ENCODE measurements at regions not wholly inside any gene's neighbourhood (a gene's known extent, or its start where the extent isn't known, plus 50 kb on each side); places are given as distances from the start of the nearest gene placed in this dataset.

DNA sequence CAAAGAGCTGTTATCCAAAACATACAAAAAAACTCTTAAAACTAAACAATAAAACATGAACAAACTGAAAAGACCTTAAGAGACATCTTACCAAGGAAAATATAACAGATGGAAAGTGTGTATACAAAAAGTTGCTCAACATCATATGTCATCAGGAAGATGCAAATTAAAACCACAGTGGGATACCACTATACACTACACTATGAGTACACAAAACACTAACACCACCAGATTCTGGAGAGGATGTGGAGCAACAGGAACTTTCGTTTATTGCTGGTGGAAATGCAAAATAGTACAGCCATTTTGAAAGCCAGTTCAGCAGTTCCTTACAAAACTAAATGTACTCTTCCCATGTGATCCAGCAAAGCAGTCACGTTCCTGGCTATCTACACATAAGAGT is 221.4 kb downstream of the CMPK2 start:
- no peak for DNase-seq

DNA sequence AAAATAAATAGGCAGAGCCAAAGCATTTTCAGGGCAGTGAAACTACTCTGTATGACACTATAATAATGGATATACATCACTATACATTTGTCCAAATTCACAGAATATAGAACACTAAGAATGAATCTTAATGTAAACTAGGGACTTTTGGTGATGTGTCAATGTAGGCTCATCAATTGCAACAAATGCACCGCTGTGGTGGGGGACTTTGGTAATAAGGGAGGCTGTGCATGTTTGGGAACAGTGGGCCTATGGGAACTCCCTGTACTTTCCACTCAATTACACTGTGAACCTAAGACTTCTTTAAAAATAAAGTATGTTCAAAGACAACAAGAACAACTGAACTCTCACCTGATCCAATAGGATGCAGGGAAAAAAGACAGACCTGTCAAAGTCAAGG is 220.7 kb downstream of the CMPK2 start:
- no peak for DNase-seq

DNA sequence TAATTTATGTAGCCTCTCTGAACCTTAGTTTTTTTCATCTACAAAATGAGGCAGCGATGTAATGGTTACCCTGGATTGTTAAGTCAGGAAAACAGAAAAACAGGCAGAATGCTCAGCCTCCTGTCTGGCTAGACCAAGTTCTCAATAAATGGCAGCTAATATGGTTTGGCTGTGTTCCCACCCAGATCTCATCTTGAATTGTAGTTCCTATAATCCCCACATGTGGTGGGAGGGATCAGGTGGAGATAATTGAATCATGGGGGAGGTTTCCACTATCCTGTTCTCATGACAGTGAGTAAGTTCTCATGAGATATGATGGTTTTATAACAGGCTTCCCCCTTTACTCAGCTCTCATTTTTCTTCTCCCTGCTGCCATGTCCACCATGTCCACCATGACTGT is 220.0 kb downstream of the CMPK2 start:
- DNase-seq, result no peak

DNA sequence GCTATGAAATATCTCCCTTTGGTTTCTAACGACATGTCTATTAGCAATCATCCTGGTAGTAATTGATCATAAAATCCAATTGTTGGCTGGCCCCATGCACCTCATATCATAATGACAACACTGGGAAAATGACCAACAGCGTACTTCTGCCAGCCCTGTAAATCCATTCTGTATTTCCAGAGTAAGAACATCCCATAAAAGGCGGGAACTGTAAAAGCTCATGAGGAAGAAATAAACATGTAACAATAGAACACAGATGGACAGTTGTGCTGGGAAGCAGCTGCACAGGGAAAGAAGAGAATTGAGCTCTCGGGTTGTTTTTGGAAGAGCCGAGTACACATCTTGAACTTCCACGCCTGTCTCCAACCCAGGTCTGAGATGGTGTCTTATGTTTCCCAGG is 218.7 kb downstream of the CMPK2 start:
- DNase-seq, result no peak

DNA sequence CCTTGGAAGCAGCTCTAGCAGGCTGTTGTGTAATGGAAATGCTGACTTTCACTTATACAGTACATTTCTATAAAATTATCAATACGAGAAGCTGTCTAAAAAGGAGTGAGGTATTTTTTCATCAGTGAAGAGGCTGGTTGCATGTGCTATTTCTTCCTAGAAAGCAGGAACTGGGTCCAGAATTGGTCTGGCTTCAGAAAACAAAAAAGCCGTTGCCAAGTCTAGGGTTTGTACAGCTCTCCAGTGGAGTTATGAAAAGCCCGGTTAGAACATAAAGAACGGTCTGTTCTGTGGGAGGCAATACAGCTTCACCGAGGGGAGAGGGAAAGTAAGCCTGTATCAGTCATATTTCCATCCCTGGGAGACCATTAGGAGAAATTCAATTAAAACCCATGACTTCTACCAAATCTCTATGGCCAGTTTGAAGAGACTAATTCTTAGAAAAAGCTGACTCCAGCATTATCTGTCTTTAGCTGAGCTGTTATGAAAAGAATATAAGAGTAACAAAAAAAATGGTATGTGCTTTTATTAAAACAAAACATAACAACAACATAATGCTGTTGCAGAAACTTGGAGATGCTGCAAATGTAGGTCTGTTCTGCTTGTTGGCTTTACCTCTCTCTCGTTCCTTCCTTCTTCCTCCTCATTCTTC is 217.0 kb downstream of the CMPK2 start:
- no peak for DNase-seq

DNA sequence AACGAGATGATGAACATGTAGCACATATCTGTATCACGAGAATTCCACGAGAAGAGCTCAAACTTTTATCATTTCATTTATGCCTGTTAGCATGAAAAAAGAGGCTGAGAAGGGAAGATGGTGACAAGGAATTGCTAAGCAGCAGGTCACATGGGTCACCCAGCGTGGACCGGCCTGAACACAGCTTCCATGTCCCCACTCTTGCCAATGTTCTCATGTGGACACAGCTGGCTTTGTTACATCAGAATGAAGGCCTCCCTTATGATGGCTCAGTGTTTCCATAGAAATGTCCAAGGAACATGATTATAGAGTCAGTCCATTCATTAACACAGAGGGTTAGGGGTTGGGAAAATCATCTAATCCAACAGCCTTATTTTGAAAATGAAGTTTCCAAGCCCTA is 215.4 kb downstream of the CMPK2 start:
- DNase-seq, result no peak

DNA sequence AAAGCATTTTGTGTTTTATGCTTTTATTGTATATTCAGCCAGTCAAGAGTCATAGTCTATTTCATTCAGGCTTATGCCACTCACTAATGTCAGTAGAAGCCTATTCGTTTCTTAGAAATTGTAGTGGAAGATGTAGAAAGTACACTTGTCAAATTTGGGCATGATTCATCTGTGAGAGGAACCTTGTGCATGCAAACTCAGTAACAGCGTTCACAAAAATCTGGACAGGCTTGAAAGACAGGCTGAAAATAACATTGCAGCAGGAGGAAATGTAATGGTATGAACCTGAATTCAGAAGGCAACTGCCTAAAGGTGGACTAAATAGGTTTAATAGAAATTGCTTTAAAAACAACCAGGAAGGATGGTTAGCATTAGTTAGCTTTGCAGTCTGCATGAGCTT is 213.5 kb downstream of the CMPK2 start:
- no peak for DNase-seq

DNA sequence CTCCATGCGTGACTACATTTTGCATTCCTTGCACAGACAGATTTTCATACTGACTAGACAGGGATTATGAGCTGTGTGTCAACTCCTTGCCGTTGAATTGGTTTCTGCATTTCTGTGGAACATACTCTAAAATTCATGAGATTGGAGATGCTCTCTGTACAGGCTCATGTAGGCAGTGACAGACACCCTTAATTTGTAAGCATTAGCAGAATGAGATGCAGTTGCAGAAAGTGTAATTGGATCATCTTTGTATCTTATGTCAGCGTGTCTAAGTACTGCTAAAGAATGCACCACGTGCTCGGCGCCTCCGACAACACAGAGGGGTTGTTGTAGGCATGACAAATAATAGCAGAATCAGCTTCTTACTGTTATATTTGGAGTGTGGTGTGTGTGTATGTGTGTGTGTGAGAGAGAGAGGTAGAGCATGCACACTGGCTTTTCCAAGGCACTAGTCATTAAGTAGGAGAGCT is 212.4 kb downstream of the CMPK2 start:
- no peak for DNase-seq

DNA sequence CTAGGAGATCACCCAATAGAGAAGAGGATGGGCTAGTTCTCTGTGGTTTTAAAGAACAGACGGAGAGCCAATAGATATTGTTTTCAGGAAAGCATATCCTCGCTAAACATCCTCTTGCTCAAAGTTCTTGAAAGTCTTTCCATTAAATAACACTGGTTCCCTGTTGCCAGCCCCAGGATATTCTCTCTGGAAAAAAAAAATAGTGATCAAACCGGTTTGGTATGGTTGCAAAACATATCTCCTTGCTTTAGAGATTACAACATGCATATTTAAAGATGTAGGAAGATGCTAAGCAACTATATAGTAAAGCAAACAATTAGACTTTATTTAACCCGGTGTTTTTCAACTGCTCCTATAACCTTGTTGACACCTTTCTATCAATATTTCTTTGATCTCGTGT is 211.4 kb downstream of the CMPK2 start:
- no peak for DNase-seq

DNA sequence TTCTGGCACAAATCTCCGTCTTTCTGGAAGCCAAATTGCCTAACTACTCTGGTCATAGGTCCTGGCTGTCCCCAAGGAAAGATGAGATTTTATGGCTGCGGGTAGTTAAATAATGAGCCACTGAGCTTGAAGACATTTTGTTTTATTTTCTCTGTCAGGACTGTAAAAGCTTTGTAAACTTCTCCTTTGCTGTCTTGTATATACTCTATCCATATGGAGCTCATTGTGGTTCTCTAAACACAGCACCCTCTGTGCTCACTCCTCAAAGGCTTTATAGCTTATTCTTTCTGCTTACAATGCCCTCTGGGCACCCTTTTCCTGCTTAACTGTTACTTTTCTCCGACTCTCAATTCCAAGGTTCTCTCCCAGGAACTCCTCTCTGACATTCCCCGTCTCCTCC is 209.1 kb downstream of the CMPK2 start:
- no peak for DNase-seq

DNA sequence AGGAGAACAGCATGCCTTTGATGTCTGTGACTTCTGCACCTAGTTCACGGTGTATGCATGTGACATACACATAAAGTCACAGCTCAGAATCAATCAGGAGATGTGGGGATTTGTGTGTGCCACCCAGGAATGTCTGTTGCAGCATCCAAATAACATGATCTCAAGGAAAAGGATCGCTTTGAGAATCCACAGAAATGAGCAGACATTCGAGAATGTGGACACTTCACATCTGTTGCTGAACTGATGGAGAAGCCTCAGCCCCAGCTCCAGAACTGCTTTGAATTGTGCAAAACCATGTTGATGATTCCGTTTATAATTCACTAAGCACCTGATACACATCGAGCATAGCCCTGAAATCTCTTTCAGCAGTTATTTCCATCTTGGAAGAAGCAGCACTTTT is 208.6 kb downstream of the CMPK2 start:
- DNase-seq, result no peak

DNA sequence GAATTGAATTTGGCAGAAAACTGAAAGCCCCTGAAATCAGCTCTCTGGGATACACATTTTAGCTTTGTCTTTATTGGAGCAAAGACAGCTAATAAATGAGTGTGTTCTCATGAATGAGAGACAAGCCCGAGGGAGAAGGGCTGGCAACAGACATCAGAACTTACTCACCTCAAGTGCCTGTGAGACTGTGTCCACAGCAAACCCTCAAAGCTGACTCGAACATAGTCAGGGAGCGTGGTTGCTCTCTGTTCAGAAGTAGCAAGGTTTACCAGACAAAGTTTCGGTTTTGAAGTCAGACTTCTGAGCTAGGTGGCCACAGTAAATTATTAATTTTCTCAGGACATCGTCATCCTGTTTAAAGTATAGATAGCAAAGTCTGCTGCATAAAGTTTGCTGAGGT is 207.9 kb downstream of the CMPK2 start:
- DNase-seq, result no peak

DNA sequence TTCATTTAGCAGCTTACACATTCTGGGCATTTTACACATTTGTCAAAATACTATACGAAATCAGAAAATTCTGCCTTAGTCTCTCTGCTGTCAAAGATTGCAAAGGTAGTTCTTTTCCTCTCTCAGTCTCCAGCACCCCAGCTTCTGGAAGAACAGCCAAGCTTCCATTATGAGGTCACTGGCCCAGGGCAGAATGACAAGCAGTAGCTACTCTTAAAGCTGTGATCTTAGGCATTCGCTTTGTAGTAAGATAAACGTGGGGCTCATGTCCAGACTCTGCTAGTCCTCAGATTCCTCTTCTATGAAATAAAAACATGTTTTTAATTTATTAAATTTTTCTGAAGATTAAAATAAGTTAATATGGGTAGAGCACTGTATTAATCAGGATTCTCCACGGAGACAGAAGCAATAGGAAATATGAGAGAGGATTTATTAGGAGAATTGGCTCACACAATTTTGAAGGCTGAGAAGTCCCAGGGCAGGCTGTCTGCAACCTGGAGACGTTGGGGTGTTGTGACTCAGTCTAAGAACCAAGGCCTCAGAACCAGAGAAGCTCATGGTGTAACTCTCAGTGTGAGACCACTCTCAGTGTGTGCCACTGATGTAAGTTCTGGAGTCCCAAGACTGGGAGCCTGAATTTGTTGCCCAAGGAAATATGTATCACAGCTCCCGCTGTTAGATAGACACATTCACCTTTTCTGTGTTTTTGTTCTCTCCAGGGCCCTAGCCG is 201.2 kb downstream of the CMPK2 start:
- DNase-seq, result no peak

DNA sequence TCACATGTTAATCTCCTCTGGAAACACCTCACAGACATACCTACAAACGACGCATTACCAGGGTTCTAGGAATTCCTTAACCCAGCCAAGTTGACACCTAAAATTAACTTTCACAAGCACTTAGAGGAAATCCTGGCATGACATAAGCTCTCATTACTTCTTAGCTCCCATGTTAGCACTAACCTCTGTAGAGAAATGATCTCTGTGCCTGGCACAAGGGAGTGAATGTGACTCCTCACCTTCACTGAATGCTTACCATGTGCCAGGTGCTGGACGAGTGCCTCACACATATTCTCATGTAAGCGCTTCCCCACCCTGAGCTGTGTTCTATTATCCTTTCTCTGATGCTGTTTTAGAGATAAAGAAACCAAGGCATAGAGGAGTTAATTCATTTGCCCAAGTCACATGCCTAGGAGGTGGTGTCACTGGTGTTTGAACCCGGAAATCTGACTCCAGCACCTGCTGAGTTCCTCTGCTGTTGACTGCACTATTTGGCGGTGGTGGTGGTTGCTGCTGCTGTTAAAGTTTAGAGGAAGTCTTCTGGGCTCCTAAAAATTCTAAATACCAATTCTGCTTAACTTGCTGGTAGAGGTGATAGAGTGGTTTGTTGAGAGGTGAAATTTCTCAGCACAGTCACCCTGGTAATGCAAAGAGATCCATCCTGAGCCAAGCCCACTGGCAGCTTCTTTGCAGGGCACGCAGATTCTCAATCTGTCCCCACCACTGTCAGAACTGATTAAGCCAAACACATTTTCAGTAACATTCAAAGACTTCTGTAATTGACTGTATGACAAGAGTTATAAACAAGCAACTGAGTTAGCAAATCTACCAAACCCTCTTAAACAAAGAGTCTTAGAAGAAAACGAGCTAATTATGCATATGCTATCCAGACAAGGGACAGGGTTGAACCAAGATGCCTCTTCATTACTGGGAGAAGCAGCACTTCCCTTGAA is 200.3 kb downstream of the CMPK2 start:
- no peak for DNase-seq

DNA sequence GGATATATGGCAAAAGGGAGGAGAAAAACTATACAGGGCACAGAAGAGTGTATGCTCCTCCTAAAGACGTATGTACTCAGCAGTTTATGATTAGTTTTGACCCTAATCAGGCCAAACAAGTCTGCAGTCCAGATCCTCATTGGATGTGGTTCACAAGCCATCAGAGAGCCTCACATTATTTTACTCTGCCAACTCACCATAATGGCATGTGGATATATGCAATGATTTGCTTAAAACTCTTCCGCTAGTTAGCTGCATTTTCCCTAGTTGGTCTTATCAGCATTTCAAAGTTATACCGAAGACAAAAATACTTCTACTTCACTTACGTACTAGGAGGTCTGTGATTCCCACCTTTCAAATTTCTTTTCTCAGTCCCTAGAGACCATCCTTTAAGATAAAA is 198.4 kb downstream of the CMPK2 start:
- DNase-seq, result no peak

DNA sequence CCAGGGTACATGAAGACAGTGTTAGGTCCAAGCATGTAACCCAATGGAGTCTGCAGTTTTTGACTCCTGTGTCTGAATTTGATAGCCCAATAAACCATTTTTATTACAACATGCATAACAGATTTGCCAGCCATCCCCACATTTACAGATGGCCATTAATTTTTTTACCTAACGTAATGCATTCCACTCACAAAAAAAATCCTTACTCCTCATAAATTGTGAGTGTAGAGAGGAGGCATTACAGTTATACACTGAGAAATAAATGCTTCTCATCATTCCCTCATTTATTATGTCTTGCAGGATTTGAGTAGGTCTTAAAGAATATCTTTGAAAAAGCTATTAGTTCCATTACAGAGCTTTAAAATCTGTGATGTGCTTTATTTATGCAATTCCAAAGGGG is 193.8 kb downstream of the CMPK2 start:
- DNase-seq, result no peak

DNA sequence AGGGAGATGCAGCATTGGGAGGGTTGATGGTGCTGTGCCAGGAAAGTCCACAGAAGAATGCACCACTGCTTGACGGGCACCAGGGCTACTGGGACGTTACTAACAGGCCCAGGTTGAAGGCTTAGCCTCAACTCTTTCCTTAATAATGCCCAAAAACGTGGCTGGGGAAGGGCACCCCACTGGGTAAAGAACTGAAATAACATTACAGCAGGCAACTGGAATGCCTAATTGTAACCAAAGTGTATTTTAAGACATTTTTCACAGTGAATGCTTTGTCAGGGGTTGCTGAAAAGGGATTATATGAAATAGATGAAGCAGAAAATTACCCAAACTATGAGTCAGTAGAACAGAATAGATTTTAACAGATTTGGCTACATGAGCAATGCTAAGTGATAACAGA is 191.3 kb downstream of the CMPK2 start:
- DNase-seq, result no peak

DNA sequence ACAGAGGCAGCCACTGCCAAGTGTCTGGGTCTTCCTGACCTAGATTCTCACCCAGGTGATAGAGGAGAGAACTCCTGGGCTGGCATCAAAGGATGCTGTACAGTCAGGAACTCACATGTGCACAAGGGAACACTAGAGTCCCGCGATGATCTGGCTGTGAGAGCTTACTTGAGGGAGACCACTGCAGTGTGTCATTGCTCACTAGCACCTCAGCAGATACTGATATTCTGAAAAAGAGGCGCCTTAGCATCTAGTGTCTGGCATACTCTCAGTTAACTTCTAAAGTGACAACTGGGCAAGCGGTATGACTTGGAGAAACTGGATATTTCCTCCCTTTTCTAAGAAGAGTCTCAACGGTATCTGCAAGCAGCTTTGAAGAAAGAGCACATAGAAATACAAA is 189.9 kb downstream of the CMPK2 start:
- DNase-seq, result no peak

DNA sequence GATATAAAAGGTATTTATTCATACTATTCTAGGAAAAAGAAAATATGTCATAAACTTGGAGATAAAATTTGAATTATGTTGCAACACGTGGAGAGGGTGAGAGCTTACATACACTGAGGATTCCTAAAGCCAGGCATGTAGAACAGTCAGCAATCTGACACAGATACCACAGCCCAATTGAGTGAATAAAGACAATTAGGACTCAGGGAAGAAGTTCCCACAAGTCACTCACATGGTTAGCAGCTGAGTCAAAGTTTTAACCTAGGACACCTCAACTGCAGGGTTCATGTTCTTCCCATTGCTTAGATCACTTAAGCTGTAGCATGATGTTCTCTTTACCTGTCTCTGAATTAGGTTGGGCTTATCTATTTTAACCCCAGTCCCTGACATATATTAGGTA is 189.5 kb downstream of the CMPK2 start:
- DNase-seq, result no peak

DNA sequence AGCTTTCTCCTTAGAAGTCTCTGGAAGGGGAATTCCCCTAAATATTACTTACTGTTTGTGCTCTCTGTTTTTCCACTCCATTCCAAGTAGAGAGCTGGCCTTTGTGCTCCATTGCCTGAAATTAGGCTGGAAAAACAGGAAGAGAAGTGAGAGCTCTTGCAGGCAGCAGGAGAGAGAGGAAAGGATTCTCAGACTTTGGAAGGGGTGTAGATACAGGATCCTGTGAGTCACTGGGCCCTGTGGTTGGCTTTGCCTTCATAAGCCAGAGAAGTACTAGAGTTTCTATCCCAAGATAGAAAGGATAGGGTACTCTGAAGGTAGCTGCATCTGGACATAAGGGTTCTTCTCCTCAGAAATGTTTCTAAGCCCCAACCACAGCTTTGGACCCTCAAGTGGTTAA is 188.9 kb downstream of the CMPK2 start:
- DNase-seq, result no peak

DNA sequence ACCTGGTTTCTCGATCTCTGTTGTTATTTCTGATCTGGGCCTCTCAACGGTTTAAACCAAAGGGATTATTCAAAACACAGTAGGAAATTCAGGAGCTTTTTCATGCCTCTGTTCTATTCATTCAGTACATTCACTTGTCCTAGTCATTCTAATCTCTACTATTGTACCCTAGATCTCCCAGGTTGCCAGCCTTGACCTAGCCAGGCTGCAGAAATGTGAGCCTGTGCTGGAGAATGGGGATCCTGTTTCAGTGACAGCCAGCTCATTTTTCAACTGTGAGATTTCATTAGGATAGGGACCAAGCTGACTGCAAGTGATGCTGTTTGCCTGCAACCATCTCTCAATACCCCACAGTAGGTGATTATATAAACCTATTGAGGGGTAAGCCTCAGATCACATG is 186.2 kb downstream of the CMPK2 start:
- DNase-seq, result no peak

DNA sequence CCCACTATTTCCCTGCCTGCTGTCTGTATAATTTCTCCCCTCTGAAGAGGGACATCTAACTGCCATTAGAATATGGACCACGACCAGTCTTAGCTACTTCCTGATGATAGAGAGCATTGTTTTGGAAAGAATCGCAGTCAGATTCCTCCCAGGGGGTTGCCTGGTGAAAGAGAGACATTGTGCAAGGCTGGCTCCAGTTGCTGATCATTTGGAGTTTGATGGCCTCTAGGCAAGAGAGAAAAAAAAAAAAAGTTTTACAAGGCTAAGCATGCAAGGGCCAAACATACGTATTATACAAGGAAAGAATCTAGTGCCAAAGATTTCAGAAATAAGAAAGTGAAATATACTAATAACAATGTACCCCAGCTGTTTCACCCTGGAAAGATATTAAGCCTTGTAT is 182.2 kb downstream of the CMPK2 start:
- DNase-seq, result no peak

DNA sequence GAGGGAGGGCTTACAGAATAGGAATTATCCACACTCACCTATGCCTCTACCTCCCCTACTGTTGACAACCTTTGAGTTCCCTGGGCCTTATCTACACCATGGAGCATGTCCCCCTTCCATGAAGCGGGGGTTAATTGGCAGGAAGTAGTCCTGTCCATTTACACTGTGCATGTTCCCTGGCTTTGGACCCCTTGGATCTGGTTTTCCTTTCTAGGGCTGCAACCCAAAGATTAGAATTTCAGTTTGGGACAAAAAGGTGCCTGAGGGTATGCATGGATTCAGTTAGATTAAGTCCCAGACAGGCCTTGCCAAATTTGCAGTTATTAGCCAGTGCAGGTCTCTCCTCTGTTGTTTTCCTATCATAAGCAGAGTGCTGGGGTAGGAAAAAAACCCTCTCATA is 180.3 kb downstream of the CMPK2 start:
- no peak for DNase-seq

DNA sequence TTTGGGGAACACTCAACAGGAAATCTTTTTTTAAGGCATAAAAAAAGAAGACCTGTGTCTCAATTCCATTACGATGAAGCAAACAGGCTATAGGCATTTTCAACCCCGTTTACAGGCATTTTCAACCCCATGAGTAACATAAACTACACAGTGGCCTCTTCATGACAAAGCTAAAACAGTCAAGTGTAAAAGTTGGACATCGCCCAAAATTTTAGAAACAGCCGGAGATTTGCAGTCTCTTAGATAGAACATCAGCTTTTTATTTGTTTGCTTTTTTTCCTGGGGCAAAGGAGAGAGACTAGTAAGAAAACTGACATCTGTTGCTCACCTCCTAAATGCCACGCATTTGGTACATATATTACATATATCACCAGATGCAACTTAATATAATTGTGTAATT is 173.7 kb downstream of the CMPK2 start:
- no peak for DNase-seq

Data from NCI-H2081 treated with DMSO at 0.1 percent for 48 hours (cell line).